ENCODE measurements at regions not wholly inside any gene's neighbourhood (a gene's known extent, or its start where the extent isn't known, plus 50 kb on each side); places are given as distances from the start of the nearest gene placed in this dataset.
A peak's percentile ranks its signal among the peaks of the same experiment; 100 is the strongest.

GRCh38 chr3:95615592-95616310 lies 1198.6 kb upstream of the EPHA6 start:
- ChIA-PET POLR2A (ENCODE audit: unreplicated experiment) (interaction anchor here (0.6 kb wide), 1 partner anchor 77 kb away, joined by 4 read pairs; no protein-coding TSS in a partner anchor), CTCF (interaction anchor here (0.7 kb wide), 1 partner anchor 97 kb away, joined by 3 read pairs; no protein-coding TSS in a partner anchor)
- Histone ChIP-seq H2AFZ (ENCODE audit: low read length) (no peak overlapping the region), H3K4me1 (ENCODE audit: insufficient read depth, low read length) (peaks cover 40% of the 10 kb centered on the region), H3K4me3 (ENCODE audit: low read length) (no peak overlapping the region), H3K36me3 (ENCODE audit: low read depth, low read length) (no peaks in the 10 kb centered on the region), H4K20me1 (ENCODE audit: low read length) (no peaks in the 10 kb centered on the region), H3F3A (ENCODE audit: low read length, unreplicated experiment) (no peaks in the 10 kb centered on the region), H3K27me3 (ENCODE audit: low read length) (no peaks in the 10 kb centered on the region), H3K27ac (ENCODE audit: low read length) (peak overlapping the region; percentile 73), H3K4me2 (ENCODE audit: low read length) (0 out of 2 replicates have a peak overlapping the region, but pooled peaks have one; percentile 1), H3K9ac (ENCODE audit: low read length) (no peak overlapping the region), H3K9me2 (replicated peaks; ENCODE audit: low read length) (no peaks in the 10 kb centered on the region), H3K9me3 (ENCODE audit: low read length) (no peaks in the 10 kb centered on the region), H3K79me2 (ENCODE audit: low read length) (no peaks in the 10 kb centered on the region)
- DNase-seq (peak; percentile 81), ATAC-seq (peak; percentile 79)
- intact Hi-C loops (cut with micrococcal nuclease), result loop anchor here (10.0 kb wide), 2 partner anchors 361 to 461 kb away; no protein-coding TSS in a partner anchor
- no peak for TF ChIP-seq EZH2 (IDR thresholded peaks at IDR 0.05; ENCODE audit: low read length, unreplicated experiment)
- TF ChIP-seq CTCF (conservative IDR thresholded peaks at IDR 0.05; ENCODE audit: low read depth, low read length), result no peak
- TF ChIP-seq EZH2phosphoT487 (IDR thresholded peaks at IDR 0.05; ENCODE audit: borderline replicate concordance, low read length), result no peak
- BruUV-seq (replicated peaks), result no TSS peak

- ChIA-PET CTCF (no interaction called here), POLR2A (ENCODE audit: unreplicated experiment) (no interaction called here)
- TF ChIP-seq EZH2phosphoT487 (IDR thresholded peaks at IDR 0.05; ENCODE audit: borderline replicate concordance, low read length) (no peak), CTCF (conservative IDR thresholded peaks at IDR 0.05; ENCODE audit: low read depth, low read length) (no peak), EZH2 (IDR thresholded peaks at IDR 0.05; ENCODE audit: low read length, unreplicated experiment) (no peak)
- no peaks in the 10 kb centered on the region for H3K27me3 ChIP-seq (ENCODE audit: low read length)
- BruUV-seq (replicated peaks), result no TSS peak
- H3K9me3 ChIP-seq (ENCODE audit: low read length), result no peaks in the 10 kb centered on the region
- DNase-seq (no peak), ATAC-seq (no peak)
- no peaks in the 10 kb centered on the region for H3K9me2 ChIP-seq (replicated peaks; ENCODE audit: low read length)
- no peaks in the 10 kb centered on the region for H3K36me3 ChIP-seq (ENCODE audit: low read depth, low read length)
- H3K27ac ChIP-seq (ENCODE audit: low read length), result no peak overlapping the region
- no peak overlapping the region for H3K4me3 ChIP-seq (ENCODE audit: low read length)
- H3K79me2 ChIP-seq (ENCODE audit: low read length), result no peaks in the 10 kb centered on the region
- no peaks in the 10 kb centered on the region for H3K4me1 ChIP-seq (ENCODE audit: insufficient read depth, low read length)
- intact Hi-C loops (cut with micrococcal nuclease), result no loop called here
- no peak overlapping the region for H3K9ac ChIP-seq (ENCODE audit: low read length)
- H4K20me1 ChIP-seq (ENCODE audit: low read length), result no peaks in the 10 kb centered on the region
- H2AFZ ChIP-seq (ENCODE audit: low read length), result no peak overlapping the region
- no peak overlapping the region for H3K4me2 ChIP-seq (ENCODE audit: low read length)
- no peaks in the 10 kb centered on the region for H3F3A ChIP-seq (ENCODE audit: low read length, unreplicated experiment)
Measured at GRCh38 chr3:95626107-95626506, 1188.3 kb upstream of the EPHA6 start.

- no peak for DNase-seq
- H3K27ac ChIP-seq (ENCODE audit: low read length), result no peak overlapping the region
- H2AFZ ChIP-seq (ENCODE audit: low read length), result no peak overlapping the region
- TF ChIP-seq EZH2 (IDR thresholded peaks at IDR 0.05; ENCODE audit: low read length, unreplicated experiment) (no peak), CTCF (conservative IDR thresholded peaks at IDR 0.05; ENCODE audit: low read depth, low read length) (no peak), EZH2phosphoT487 (IDR thresholded peaks at IDR 0.05; ENCODE audit: borderline replicate concordance, low read length) (no peak)
- ATAC-seq, result no peak
- H3F3A ChIP-seq (ENCODE audit: low read length, unreplicated experiment), result no peaks in the 10 kb centered on the region
- CTCF ChIA-PET, result no interaction called here
- no peaks in the 10 kb centered on the region for H3K79me2 ChIP-seq (ENCODE audit: low read length)
- intact Hi-C loops (cut with micrococcal nuclease), result no loop called here
- BruUV-seq (replicated peaks), result no TSS peak
- no peaks in the 10 kb centered on the region for H3K9me2 ChIP-seq (replicated peaks; ENCODE audit: low read length)
- H3K9ac ChIP-seq (ENCODE audit: low read length), result no peak overlapping the region
- no peaks in the 10 kb centered on the region for H3K36me3 ChIP-seq (ENCODE audit: low read depth, low read length)
- H4K20me1 ChIP-seq (ENCODE audit: low read length), result no peaks in the 10 kb centered on the region
- no peaks in the 10 kb centered on the region for H3K4me1 ChIP-seq (ENCODE audit: insufficient read depth, low read length)
- no peak overlapping the region for H3K4me2 ChIP-seq (ENCODE audit: low read length)
- POLR2A ChIA-PET (ENCODE audit: unreplicated experiment), result no interaction called here
- no peaks in the 10 kb centered on the region for H3K9me3 ChIP-seq (ENCODE audit: low read length)
- no peak overlapping the region for H3K4me3 ChIP-seq (ENCODE audit: low read length)
- no peaks in the 10 kb centered on the region for H3K27me3 ChIP-seq (ENCODE audit: low read length)
Measured at GRCh38 chr3:95627293-95627692, 1187.1 kb upstream of the EPHA6 start.

All from PC-3 (cell line).